ENCODE measurements at regions not wholly inside any gene's neighbourhood (a gene's known extent, or its start where the extent isn't known, plus 50 kb on each side); places are given as distances from the start of the nearest gene placed in this dataset.

- ATAC-seq: no peak
These were observed 951.7 kb upstream of the CNTNAP5 start for GRCh38 chr2:123073371-123073770.

GRCh38 chr2:123073956-123074355 lies 951.1 kb upstream of the CNTNAP5 start:
- ATAC-seq: no peak

- no peak for ATAC-seq
These were observed 948.0 kb upstream of the CNTNAP5 start for GRCh38 chr2:123077101-123077500.

- no peak for ATAC-seq
These were observed 944.8 kb upstream of the CNTNAP5 start for GRCh38 chr2:123080331-123080730.

- ATAC-seq: no peak
These were observed 939.6 kb upstream of the CNTNAP5 start for GRCh38 chr2:123085484-123085883.

- ATAC-seq: no peak
These were observed 938.3 kb upstream of the CNTNAP5 start for GRCh38 chr2:123086613-123087385.

GRCh38 chr2:123091471-123091870 lies 933.6 kb upstream of the CNTNAP5 start:
- ATAC-seq: no peak

- ATAC-seq: no peak
These were observed 931.9 kb upstream of the CNTNAP5 start for GRCh38 chr2:123093199-123093598.

- ATAC-seq: no peak
These were observed 929.8 kb upstream of the CNTNAP5 start for GRCh38 chr2:123095219-123095835.

GRCh38 chr2:123098619-123099018 lies 926.5 kb upstream of the CNTNAP5 start:
- no peak for ATAC-seq

GRCh38 chr2:123101434-123101833 lies 923.7 kb upstream of the CNTNAP5 start:
- ATAC-seq: no peak

GRCh38 chr2:123103902-123104301 lies 921.2 kb upstream of the CNTNAP5 start:
- no peak for ATAC-seq

GRCh38 chr2:123116595-123116994 lies 908.5 kb upstream of the CNTNAP5 start:
- no peak for ATAC-seq

- no peak for ATAC-seq
These were observed 897.9 kb upstream of the CNTNAP5 start for GRCh38 chr2:123127236-123127635.

- no peak for ATAC-seq
These were observed 896.1 kb upstream of the CNTNAP5 start for GRCh38 chr2:123128951-123129350.

GRCh38 chr2:123136419-123136818 lies 888.7 kb upstream of the CNTNAP5 start:
- no peak for ATAC-seq

GRCh38 chr2:123144082-123144481 lies 881.0 kb upstream of the CNTNAP5 start:
- no peak for ATAC-seq

GRCh38 chr2:123153041-123153440 lies 872.0 kb upstream of the CNTNAP5 start:
- no peak for ATAC-seq

GRCh38 chr2:123154195-123154594 lies 870.9 kb upstream of the CNTNAP5 start:
- no peak for ATAC-seq

GRCh38 chr2:123157016-123157415 lies 868.1 kb upstream of the CNTNAP5 start:
- ATAC-seq: no peak

GRCh38 chr2:123162400-123163016 lies 862.6 kb upstream of the CNTNAP5 start:
- ATAC-seq: no peak

- ATAC-seq: no peak
These were observed 861.7 kb upstream of the CNTNAP5 start for GRCh38 chr2:123163398-123163797.

- no peak for ATAC-seq
These were observed 860.9 kb upstream of the CNTNAP5 start for GRCh38 chr2:123164216-123164615.

GRCh38 chr2:123165616-123166015 lies 859.5 kb upstream of the CNTNAP5 start:
- ATAC-seq: no peak

All from activated CD4-positive, CD25-positive, alpha-beta regulatory T cell treated with anti-CD3 and anti-CD28 coated beads, Interleukin-2, amount 50 U/mL, for 24 hours (primary cell).